ENCODE measurements at regions not wholly inside any gene's neighbourhood (a gene's known extent, or its start where the extent isn't known, plus 50 kb on each side); places are given as distances from the start of the nearest gene placed in this dataset.

- TF ChIP-seq TSHZ2 (CRISPR knock-in tag; IDR thresholded peaks at IDR 0.05) (no peak), ZNF70 (CRISPR knock-in tag; IDR thresholded peaks at IDR 0.05) (no peak), CREB5 (CRISPR knock-in tag; IDR thresholded peaks at IDR 0.05; ENCODE audit: low read depth) (no peak), PATZ1 (CRISPR knock-in tag; IDR thresholded peaks at IDR 0.05; ENCODE audit: borderline replicate concordance) (no peak), ESRRG (CRISPR knock-in tag; IDR thresholded peaks at IDR 0.05) (no peak), RARB (CRISPR knock-in tag; IDR thresholded peaks at IDR 0.05) (no peak), CSDC2 (CRISPR knock-in tag; IDR thresholded peaks at IDR 0.05) (no peak), ARNTL (CRISPR knock-in tag; IDR thresholded peaks at IDR 0.05; ENCODE audit: borderline replicate concordance, low read depth) (no peak), BACH2 (CRISPR knock-in tag; IDR thresholded peaks at IDR 0.05; ENCODE audit: borderline replicate concordance) (no peak), OSR1 (CRISPR knock-in tag; IDR thresholded peaks at IDR 0.05) (no peak), ZNF565 (CRISPR knock-in tag; conservative IDR thresholded peaks at IDR 0.05; ENCODE audit: low read depth) (no peak), ZFP30 (CRISPR knock-in tag; IDR thresholded peaks at IDR 0.05) (no peak), CSRNP3 (CRISPR knock-in tag; IDR thresholded peaks at IDR 0.05) (no peak), ZC3H10 (CRISPR knock-in tag; IDR thresholded peaks at IDR 0.05) (no peak), ZNF8 (CRISPR knock-in tag; IDR thresholded peaks at IDR 0.05) (no peak), TOX (CRISPR knock-in tag; IDR thresholded peaks at IDR 0.05; ENCODE audit: borderline replicate concordance) (no peak)
- ATAC-seq: no peak
Observed at GRCh38 chr3:106491796-106492195, 623.0 kb upstream of the CBLB start.

GRCh38 chr3:106508331-106508893 lies 639.6 kb upstream of the CBLB start:
- TF ChIP-seq ZNF70 (CRISPR knock-in tag; IDR thresholded peaks at IDR 0.05) (no peak), SNAI2 (CRISPR knock-in tag; IDR thresholded peaks at IDR 0.05) (no peak), PPARA (CRISPR knock-in tag; IDR thresholded peaks at IDR 0.05; ENCODE audit: borderline replicate concordance) (no peak), PATZ1 (CRISPR knock-in tag; IDR thresholded peaks at IDR 0.05; ENCODE audit: borderline replicate concordance) (no peak), ZFP30 (CRISPR knock-in tag; IDR thresholded peaks at IDR 0.05) (no peak), CREB5 (CRISPR knock-in tag; IDR thresholded peaks at IDR 0.05; ENCODE audit: low read depth) (no peak), TSHZ2 (CRISPR knock-in tag; IDR thresholded peaks at IDR 0.05) (no peak), CSRNP3 (CRISPR knock-in tag; IDR thresholded peaks at IDR 0.05) (no peak), ZFP3 (CRISPR knock-in tag; IDR thresholded peaks at IDR 0.05) (no peak), CSDC2 (CRISPR knock-in tag; IDR thresholded peaks at IDR 0.05) (no peak), ZC3H10 (CRISPR knock-in tag; IDR thresholded peaks at IDR 0.05) (no peak), ZNF565 (CRISPR knock-in tag; conservative IDR thresholded peaks at IDR 0.05; ENCODE audit: low read depth) (no peak), OSR1 (CRISPR knock-in tag; IDR thresholded peaks at IDR 0.05) (no peak), TCF4 (CRISPR knock-in tag; IDR thresholded peaks at IDR 0.05; ENCODE audit: borderline replicate concordance) (no peak), ARNTL (CRISPR knock-in tag; IDR thresholded peaks at IDR 0.05; ENCODE audit: borderline replicate concordance, low read depth) (no peak), RARB (CRISPR knock-in tag; IDR thresholded peaks at IDR 0.05) (no peak), TOX (CRISPR knock-in tag; IDR thresholded peaks at IDR 0.05; ENCODE audit: borderline replicate concordance) (no peak)
- ATAC-seq: no peak

All from SK-N-SH treated with all-trans-retinoic acid at 6 μM for 48 hours (cell line).